Peyer's patch (tissue), 4 donors: ENCODE measurements at regions not wholly inside any gene's neighbourhood (a gene's known extent, or its start where the extent isn't known, plus 50 kb on each side); places are given as distances from the start of the nearest gene placed in this dataset.

Experiments
- DNase-seq, 3 donors: peaks; one replicate each; pipeline ENCODE4 v3.0.0-alpha.2; 2017 to 2019
- H3K27ac ChIP-seq, 4 donors: fragments of 200-600 bp; sonication (generic); one replicate each; pipeline ENCODE4 v1.5.1; 2016 to 2019
- H3K27me3 ChIP-seq, 2 donors: fragments of 200-600 bp; sonication (generic); one replicate each; pipeline ENCODE4 v1.5.1; 2019
- H3K36me3 ChIP-seq, 3 donors: fragments of 200-600 bp; sonication (generic); one replicate each; pipeline ENCODE4 v1.5.1; 2016 to 2019
- H3K4me1 ChIP-seq, 4 donors: fragments of 200-600 bp; sonication (generic); one replicate each; pipeline ENCODE4 v1.5.1; 2016 to 2019
- H3K4me3 ChIP-seq, 4 donors: fragments of 200-600 bp; sonication (generic); 1 replicate in 3 of 4; 2 replicates in 1 of 4; pipeline ENCODE4 v1.5.1; 2016 to 2019; ENCODE audit warnings: mild to moderate bottlenecking in 1 of 4
- H3K9me3 ChIP-seq, 4 donors: fragments of 200-600 bp; sonication (generic); one replicate each; pipeline ENCODE4 v1.5.1; 2016 to 2019; ENCODE audit warnings: mild to moderate bottlenecking in 1 of 4
- POLR2A ChIP-seq, 2 donors: fragments of 450-650 bp; IDR thresholded peaks; one replicate each; pipeline ENCODE4 v1.5.1; 2017; ENCODE audit warnings: antibody characterized with exemption in 2 of 2, mild to moderate bottlenecking in 2 of 2, moderate library complexity in 2 of 2
- TF ChIP-seq, protein P1 (sequence below), 6 experiments: fragments of 450-650 bp in 4 of 6; fragments of 200-600 bp in 2 of 6; sonication (generic) in 1 of 6; IDR thresholded peaks; one replicate each; pipeline ENCODE4 v1.5.1; 2017 to 2019; ENCODE audit warnings: antibody characterized with exemption in 6 of 6, mild to moderate bottlenecking in 3 of 6, moderate library complexity in 1 of 6

DNA sequence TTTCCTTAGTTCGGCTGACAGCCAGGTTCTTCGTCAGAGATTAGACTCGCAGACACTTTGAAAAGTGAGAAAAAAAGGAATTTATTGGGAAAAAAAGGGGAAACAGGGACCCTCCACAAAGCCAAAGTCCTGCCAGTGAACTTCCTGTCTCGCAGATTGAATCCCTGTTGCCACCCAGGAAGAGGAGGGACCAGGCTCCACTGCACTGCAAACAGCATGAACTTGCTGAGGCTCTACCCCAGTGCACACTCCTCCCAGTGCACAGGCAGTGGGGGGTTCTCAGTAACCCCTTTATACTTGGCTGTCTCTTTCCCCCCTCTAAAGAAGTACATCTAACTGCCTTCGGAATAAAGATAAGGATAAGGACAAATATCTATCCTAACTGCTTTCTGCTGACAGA, 959.0 kb downstream of the GRIK2 start:
- Histone ChIP-seq H3K9me3 (no peaks in the 10 kb centered on the region), H3K36me3 (no peaks in the 10 kb centered on the region), H3K27me3 (no peaks in the 10 kb centered on the region), H3K4me1 (no peaks in the 10 kb centered on the region), H3K4me3 (no peak overlapping the region), H3K27ac (no peak overlapping the region)
- no peak for DNase-seq
- no peak for TF ChIP-seq POLR2A (IDR thresholded peaks at IDR 0.05)
- TF ChIP-seq, protein P1, sequence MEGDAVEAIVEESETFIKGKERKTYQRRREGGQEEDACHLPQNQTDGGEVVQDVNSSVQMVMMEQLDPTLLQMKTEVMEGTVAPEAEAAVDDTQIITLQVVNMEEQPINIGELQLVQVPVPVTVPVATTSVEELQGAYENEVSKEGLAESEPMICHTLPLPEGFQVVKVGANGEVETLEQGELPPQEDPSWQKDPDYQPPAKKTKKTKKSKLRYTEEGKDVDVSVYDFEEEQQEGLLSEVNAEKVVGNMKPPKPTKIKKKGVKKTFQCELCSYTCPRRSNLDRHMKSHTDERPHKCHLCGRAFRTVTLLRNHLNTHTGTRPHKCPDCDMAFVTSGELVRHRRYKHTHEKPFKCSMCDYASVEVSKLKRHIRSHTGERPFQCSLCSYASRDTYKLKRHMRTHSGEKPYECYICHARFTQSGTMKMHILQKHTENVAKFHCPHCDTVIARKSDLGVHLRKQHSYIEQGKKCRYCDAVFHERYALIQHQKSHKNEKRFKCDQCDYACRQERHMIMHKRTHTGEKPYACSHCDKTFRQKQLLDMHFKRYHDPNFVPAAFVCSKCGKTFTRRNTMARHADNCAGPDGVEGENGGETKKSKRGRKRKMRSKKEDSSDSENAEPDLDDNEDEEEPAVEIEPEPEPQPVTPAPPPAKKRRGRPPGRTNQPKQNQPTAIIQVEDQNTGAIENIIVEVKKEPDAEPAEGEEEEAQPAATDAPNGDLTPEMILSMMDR (IDR thresholded peaks at IDR 0.05), result no peak

DNA sequence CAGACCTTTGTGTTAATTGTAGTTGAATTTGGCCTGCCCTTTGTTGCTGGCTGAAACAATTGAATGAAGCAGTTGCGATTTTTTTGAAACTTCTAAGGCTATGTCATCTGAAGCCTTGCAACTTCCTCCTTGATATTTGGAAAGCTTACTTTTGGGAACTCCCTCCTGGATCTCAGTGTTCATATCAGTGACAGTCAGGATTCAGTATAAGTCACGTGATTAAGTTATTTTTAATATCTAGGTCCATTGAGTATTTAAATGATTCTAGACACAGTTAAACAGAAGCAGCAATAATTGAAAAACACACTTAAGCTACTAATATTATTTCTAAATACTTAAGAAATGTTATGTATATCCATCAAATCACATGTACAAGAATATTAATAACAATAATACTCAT, 951.3 kb downstream of the GRIK2 start:
- no peaks in the 10 kb centered on the region for H3K9me3 ChIP-seq
- no peaks in the 10 kb centered on the region for H3K36me3 ChIP-seq
- no peak overlapping the region for H3K27ac ChIP-seq
- no peak overlapping the region for H3K4me3 ChIP-seq
- no peaks in the 10 kb centered on the region for H3K27me3 ChIP-seq
- no peak for DNase-seq
- no peaks in the 10 kb centered on the region for H3K4me1 ChIP-seq
- TF ChIP-seq, protein P1 (IDR thresholded peaks at IDR 0.05), result no peak
- TF ChIP-seq POLR2A (IDR thresholded peaks at IDR 0.05), result no peak

DNA sequence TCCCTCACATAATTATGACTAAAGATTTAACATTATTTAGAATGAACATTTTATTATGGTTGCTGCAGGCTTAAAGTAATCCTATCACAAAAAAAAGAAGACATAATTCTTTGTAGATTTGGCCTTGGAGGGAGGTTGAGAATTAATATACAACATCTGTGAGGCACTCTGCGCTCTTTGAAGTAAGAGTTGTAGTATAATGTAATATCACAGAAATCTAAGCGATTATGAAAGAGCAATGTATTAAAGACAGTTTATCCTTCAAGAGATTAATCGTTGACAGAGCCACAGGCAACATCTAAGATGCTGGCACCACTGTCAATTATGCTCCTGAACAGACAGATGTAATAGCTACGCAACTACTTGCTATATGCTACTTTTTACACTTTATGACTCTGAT, 946.8 kb downstream of the GRIK2 start:
- Histone ChIP-seq H3K4me3 (no peak overlapping the region), H3K27me3 (no peaks in the 10 kb centered on the region), H3K27ac (no peak overlapping the region), H3K36me3 (no peaks in the 10 kb centered on the region), H3K9me3 (no peaks in the 10 kb centered on the region), H3K4me1 (no peaks in the 10 kb centered on the region)
- no peak for DNase-seq
- TF ChIP-seq POLR2A (IDR thresholded peaks at IDR 0.05), result no peak
- TF ChIP-seq, protein P1 (IDR thresholded peaks at IDR 0.05), result no peak

DNA sequence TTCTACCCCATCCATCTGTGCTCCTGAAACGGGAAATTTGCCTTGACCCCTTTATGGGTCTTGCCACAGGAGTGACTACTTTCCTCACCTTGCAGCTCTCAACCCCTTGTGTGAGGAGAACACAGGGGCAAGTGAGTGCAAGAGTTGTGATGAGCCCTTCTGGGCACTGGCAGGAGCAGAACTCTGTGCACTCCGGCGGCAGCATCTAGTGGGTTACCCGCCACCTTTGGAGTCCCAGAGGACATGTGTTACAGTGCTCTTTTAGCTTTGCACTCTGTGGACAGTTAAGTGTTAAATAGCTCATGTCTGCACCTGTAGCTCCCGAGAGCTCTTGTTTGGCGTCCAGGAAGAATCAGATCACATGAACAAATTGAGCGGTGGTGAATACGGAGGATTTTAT, 940.2 kb downstream of the GRIK2 start:
- TF ChIP-seq POLR2A (IDR thresholded peaks at IDR 0.05), result no peak
- TF ChIP-seq, protein P1 (IDR thresholded peaks at IDR 0.05), result no peak
- Histone ChIP-seq H3K27ac (no peak overlapping the region), H3K9me3 (no peaks in the 10 kb centered on the region), H3K36me3 (no peaks in the 10 kb centered on the region), H3K4me3 (no peak overlapping the region), H3K27me3 (no peaks in the 10 kb centered on the region), H3K4me1 (no peaks in the 10 kb centered on the region)
- DNase-seq, result no peak

DNA sequence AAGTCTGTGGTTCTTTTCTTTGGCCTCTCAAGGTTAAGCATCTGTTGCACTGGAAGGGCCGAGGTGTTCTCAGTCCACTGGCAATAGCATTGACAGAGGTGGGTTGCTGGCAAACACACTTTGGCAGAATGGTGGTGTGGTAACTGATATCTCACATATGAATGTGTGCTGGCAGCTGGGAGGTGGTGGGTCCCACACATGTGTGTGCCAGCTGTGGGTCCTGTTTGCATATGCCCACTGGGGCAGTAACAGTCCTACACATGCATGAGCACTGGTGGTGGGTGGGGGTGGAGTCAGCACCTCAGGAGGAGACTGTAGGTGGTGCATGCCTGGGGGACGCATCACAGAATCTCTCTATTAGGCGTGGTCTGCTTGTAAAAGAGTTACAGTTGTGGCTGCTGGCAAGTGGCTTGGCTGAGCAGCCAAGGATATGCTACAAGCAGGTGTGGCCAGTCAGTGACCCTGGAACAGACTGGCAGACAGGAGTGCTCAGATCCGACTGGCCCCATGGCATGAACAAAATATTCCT, 934.3 kb downstream of the GRIK2 start:
- no peak for DNase-seq
- Histone ChIP-seq H3K27ac (no peak overlapping the region), H3K4me1 (no peaks in the 10 kb centered on the region), H3K4me3 (no peak overlapping the region), H3K9me3 (no peaks in the 10 kb centered on the region), H3K36me3 (no peaks in the 10 kb centered on the region), H3K27me3 (no peaks in the 10 kb centered on the region)
- TF ChIP-seq, protein P1 (IDR thresholded peaks at IDR 0.05), result no peak
- TF ChIP-seq POLR2A (IDR thresholded peaks at IDR 0.05), result no peak

DNA sequence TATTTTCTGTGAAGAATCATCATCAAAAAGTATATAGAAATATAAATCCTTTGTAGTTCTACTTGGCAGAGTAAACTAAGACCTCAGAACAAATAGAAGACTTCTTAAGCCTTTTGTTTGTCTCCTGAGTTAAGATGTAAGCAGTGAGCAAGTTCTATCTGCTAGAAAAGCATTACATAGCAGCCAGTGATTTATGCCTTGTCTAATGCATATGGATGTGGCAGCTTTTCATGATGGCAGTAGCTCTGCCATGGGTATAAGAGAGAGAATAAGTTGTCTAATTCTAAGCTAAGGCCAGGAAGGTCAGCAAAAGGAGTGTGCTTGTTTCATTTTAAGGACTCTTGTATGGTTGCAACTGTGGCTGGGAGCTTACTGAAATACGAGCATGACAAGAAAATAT, 920.2 kb downstream of the GRIK2 start:
- Histone ChIP-seq H3K27me3 (no peaks in the 10 kb centered on the region), H3K27ac (no peak overlapping the region), H3K4me3 (no peak overlapping the region), H3K4me1 (no peaks in the 10 kb centered on the region), H3K9me3 (no peaks in the 10 kb centered on the region), H3K36me3 (no peaks in the 10 kb centered on the region)
- TF ChIP-seq, protein P1 (IDR thresholded peaks at IDR 0.05), result no peak
- TF ChIP-seq POLR2A (IDR thresholded peaks at IDR 0.05), result no peak
- DNase-seq, result no peak
